Adrenal gland (tissue), 9 donors: ENCODE measurements at regions not wholly inside any gene's neighbourhood (a gene's known extent, or its start where the extent isn't known, plus 50 kb on each side); places are given as distances from the start of the nearest gene placed in this dataset.

Source experiments
- DNase-seq, 7 donors: peaks; one replicate each; pipeline ENCODE4 v3.0.0-alpha.2; 2019 to 2020
- H3K27ac ChIP-seq, 5 donors: fragments of 200-600 bp; sonication (generic) in 4 of 5; 1 replicate in 3 of 5; 2 replicates in 2 of 5; pipeline versions ENCODE4 v1.5.1 to v1.8.0; 2016 to 2020; ENCODE audit warnings: mild to moderate bottlenecking in 1 of 5
- H3K27me3 ChIP-seq: fragments of 200-600 bp; 2 replicates; pipeline ENCODE4 v1.8.0; 2021
- H3K36me3 ChIP-seq, 2 donors: fragments of 200-600 bp; replicated peaks in 1 of 2; 1 replicate in 1 of 2; 2 replicates in 1 of 2; pipeline versions ENCODE4 v1.5.1 to v1.8.0; 2018 to 2022
- H3K4me1 ChIP-seq, 2 donors: fragments of 200-600 bp; replicated peaks in 1 of 2; 1 replicate in 1 of 2; 2 replicates in 1 of 2; pipeline versions ENCODE4 v1.5.1 to v1.8.0; 2018 to 2021
- H3K4me3 ChIP-seq, 4 donors: fragments of 200-600 bp; sonication (generic) in 3 of 4; one replicate each; pipeline ENCODE4 v1.5.1; 2016 to 2018
- H3K9me3 ChIP-seq, 3 donors: fragments of 200-600 bp; sonication (generic) in 1 of 3; replicated peaks in 1 of 3; 1 replicate in 2 of 3; 2 replicates in 1 of 3; pipeline versions ENCODE4 v1.5.1 to v1.8.0; 2016 to 2021
- POLR2A ChIP-seq, 2 donors: fragments of 450-650 bp; IDR thresholded peaks; one replicate each; pipeline ENCODE4 v1.6.1; 2017; ENCODE audit warnings: antibody characterized with exemption in 2 of 2, mild to moderate bottlenecking in 2 of 2, moderate library complexity in 1 of 2
- WGBS, 4 donors: extraction: QIAGEN DNeasy Blood & Tissue Kit in 2 of 4; methylation state at CpG; one replicate each; pipeline versions ENCODE4 v1.1.5 to v1.1.7; 2013 to 2017; 5-methylcytosine and 5-hydroxymethylcytosine counted together
- intact Hi-C, 2 donors: fragments of 100-400 bp; cut with DNase I; formaldehyde crosslinking; loops; one replicate each; pipeline versions ENCODE4 v1.14.1 to v1.15.0; 2022 to 2023
- TF ChIP-seq, protein P1 (sequence below), 6 experiments: fragments of 450-650 bp in 4 of 6; fragments of 200-600 bp in 2 of 6; sonication (generic) in 1 of 6; IDR thresholded peaks; 1 replicate in 5 of 6; 2 replicates in 1 of 6; pipeline versions ENCODE4 v1.5.1 to v1.8.0; 2016 to 2021; ENCODE audit warnings: antibody characterized with exemption in 6 of 6, mild to moderate bottlenecking in 2 of 6, moderate library complexity in 1 of 6
- donor health status: healthy with polysubstance abuse.
- donor health status: Bipolar disorder and iron deficiency.
- donor health status: DM: yes; HTN: yes; CAD: no.
- donor health status: DM: no; HTN: no; CAD: no.
- donor health status: DM: no; HTN: no; CAD: no.

DNA sequence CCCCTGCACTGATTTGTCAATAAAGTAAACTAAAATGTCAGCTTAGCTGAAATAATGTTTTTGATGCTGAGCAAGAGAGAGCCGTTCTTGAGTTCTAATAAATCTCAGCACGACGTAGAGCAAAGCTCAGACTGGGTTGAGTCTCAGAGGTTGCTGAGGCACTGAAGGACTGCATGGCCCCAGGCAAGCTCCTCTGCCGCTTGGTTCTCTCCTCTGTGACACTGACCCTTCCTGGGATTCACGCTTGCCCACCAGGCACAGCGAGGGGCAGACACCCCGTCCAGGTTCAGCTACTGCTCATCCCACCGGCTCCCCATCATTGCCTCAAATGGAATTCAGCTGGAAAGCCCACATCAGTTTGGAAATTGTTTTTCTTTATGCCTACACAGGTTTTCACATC, 129.8 kb downstream of the IRX2 start:
- TF ChIP-seq, protein P1, sequence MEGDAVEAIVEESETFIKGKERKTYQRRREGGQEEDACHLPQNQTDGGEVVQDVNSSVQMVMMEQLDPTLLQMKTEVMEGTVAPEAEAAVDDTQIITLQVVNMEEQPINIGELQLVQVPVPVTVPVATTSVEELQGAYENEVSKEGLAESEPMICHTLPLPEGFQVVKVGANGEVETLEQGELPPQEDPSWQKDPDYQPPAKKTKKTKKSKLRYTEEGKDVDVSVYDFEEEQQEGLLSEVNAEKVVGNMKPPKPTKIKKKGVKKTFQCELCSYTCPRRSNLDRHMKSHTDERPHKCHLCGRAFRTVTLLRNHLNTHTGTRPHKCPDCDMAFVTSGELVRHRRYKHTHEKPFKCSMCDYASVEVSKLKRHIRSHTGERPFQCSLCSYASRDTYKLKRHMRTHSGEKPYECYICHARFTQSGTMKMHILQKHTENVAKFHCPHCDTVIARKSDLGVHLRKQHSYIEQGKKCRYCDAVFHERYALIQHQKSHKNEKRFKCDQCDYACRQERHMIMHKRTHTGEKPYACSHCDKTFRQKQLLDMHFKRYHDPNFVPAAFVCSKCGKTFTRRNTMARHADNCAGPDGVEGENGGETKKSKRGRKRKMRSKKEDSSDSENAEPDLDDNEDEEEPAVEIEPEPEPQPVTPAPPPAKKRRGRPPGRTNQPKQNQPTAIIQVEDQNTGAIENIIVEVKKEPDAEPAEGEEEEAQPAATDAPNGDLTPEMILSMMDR (IDR thresholded peaks at IDR 0.05) = no peak
- no peak for TF ChIP-seq POLR2A (IDR thresholded peaks at IDR 0.05)
- Histone ChIP-seq H3K4me3 (no peak overlapping the region), H3K9me3 (no peaks in the 10 kb centered on the region), H3K4me1 (no peaks in the 10 kb centered on the region), H3K27ac (no peak overlapping the region), H3K27me3 (no peaks in the 10 kb centered on the region), H3K36me3 (no peaks in the 10 kb centered on the region)
- WGBS, 4 donors = 68 to 79% (median 75%) methylated on average over 8 of the region's 8 CpGs
- DNase-seq = peak in 1 of 7 donors; percentile 17
- intact Hi-C loops = no loop called here

DNA sequence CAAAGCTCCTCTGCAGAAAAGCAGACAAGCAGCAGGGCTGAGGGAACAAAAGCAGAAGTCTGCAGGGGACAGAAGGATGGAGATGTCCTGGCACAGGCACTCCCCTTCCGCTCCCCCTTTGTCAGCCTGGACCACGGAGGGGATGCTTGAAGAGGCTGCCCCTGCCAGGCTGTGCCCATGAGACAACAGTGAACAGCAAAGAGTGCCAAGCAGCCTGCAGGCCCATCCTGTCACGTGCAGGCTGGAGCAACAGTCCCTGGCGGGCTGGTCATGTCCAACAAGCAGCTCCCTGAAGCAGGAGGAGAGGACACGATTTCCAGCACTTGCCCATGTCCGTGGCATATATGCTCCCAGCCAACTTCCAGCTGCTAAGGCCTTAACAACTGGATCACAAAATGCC, 132.3 kb downstream of the IRX2 start:
- no peaks in the 10 kb centered on the region for H3K4me1 ChIP-seq
- intact Hi-C loops = no loop called here
- no peak for DNase-seq
- WGBS, 4 donors = 46 to 83% (median 74%) methylated on average over 4 to 6 of the region's 6 CpGs
- H3K4me3 ChIP-seq = no peak overlapping the region
- no peaks in the 10 kb centered on the region for H3K36me3 ChIP-seq
- TF ChIP-seq, protein P1 (IDR thresholded peaks at IDR 0.05) = no peak
- TF ChIP-seq POLR2A (IDR thresholded peaks at IDR 0.05) = no peak
- no peaks in the 10 kb centered on the region for H3K9me3 ChIP-seq
- no peak overlapping the region for H3K27ac ChIP-seq
- H3K27me3 ChIP-seq = no peaks in the 10 kb centered on the region

DNA sequence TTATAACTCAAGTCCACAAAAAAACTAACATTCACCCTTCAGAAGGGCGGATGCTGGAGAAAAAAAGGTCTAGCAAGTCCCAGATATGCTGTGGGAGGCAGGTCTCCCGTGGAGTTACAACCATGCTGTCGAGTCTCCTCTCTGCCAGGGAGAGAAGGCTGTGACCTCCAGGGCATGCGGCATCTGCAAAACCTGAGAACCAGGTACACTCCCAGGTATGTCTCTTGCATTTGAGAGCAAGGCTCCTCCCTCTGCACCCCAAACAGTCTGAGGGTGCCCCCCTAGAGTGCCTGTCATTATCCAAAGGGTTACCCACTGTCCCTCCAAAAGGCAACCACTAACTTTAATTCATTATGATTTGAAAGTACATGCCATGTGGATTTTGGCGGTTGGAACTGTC, 134.0 kb downstream of the IRX2 start:
- TF ChIP-seq POLR2A (IDR thresholded peaks at IDR 0.05) = no peak
- TF ChIP-seq, protein P1 (IDR thresholded peaks at IDR 0.05) = no peak
- intact Hi-C loops = no loop called here
- H3K9me3 ChIP-seq = no peaks in the 10 kb centered on the region
- no peak for DNase-seq
- 65 to 83% (median 77%) methylated on average over 3 to 5 of the region's 5 CpGs for WGBS, 4 donors
- H3K27me3 ChIP-seq = no peaks in the 10 kb centered on the region
- H3K36me3 ChIP-seq = no peaks in the 10 kb centered on the region
- H3K27ac ChIP-seq = no peak overlapping the region
- no peak overlapping the region for H3K4me3 ChIP-seq
- H3K4me1 ChIP-seq = no peaks in the 10 kb centered on the region

DNA sequence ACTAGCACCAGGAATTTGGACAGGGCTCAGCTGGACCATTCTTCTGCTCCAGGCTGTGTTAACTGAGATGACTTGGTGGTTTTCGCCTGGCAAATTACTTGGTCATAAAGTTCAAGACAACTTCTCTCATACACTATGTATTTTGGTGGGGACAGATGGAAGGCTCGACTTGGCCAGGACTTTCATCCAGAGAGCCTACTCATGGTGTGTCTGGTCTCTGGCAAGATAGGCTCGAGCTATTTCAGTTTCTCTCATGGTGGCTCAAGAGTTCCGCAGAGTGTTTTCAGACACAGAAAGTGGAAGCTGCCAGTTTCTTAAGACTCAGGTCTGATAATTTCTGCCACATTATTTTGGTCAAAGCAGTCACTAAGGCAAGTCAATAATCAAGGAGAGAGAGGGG, 135.6 kb downstream of the IRX2 start:
- Histone ChIP-seq H3K27me3 (no peaks in the 10 kb centered on the region), H3K9me3 (no peaks in the 10 kb centered on the region), H3K27ac (no peak overlapping the region), H3K4me1 (no peaks in the 10 kb centered on the region), H3K4me3 (no peak overlapping the region), H3K36me3 (no peaks in the 10 kb centered on the region)
- intact Hi-C loops = no loop called here
- TF ChIP-seq, protein P1 (IDR thresholded peaks at IDR 0.05) = no peak
- no peak for TF ChIP-seq POLR2A (IDR thresholded peaks at IDR 0.05)
- no peak for DNase-seq
- 80 to 87% (median 82%) methylated on average over 4 of the region's 4 CpGs for WGBS, 4 donors
